CD4-positive, alpha-beta T cell treated with Interleukin-10 for 1 hour (primary cell): ENCODE measurements at regions not wholly inside any gene's neighbourhood (a gene's known extent, or its start where the extent isn't known, plus 50 kb on each side); places are given as distances from the start of the nearest gene placed in this dataset.
"Not testable (repeated sequence)": the region's sequence is repeated elsewhere in the genome, so short reads cannot be mapped to it uniquely, and the experiment has no call there.

ENCODE experiments used
- DNase-seq: peaks from one replicate; pipeline ENCODE4 v3.0.0-alpha.2; 2020

- DNase-seq, result no peak
Observed at GRCh38 chr6:164345327-164345726, 930.8 kb downstream of the QKI start.

- no peak for DNase-seq
Observed at GRCh38 chr6:164344801-164345291, 930.3 kb downstream of the QKI start.

GRCh38 chr6:164339442-164339841 lies 924.9 kb downstream of the QKI start:
- DNase-seq, result not testable (repeated sequence)

- DNase-seq, result no peak
Observed at GRCh38 chr6:164337925-164338397, 923.4 kb downstream of the QKI start.

GRCh38 chr6:164337024-164337924 lies 922.8 kb downstream of the QKI start:
- no peak for DNase-seq

GRCh38 chr6:164336455-164336854 lies 921.9 kb downstream of the QKI start:
- DNase-seq, result no peak

- DNase-seq, result no peak
Observed at GRCh38 chr6:164331026-164331425, 916.5 kb downstream of the QKI start.

- DNase-seq, result no peak
Observed at GRCh38 chr6:164325168-164325567, 910.6 kb downstream of the QKI start.

- no peak for DNase-seq
Observed at GRCh38 chr6:164322533-164322932, 908.0 kb downstream of the QKI start.

GRCh38 chr6:164321297-164321696 lies 906.8 kb downstream of the QKI start:
- DNase-seq, result no peak

GRCh38 chr6:164315376-164315775 lies 900.9 kb downstream of the QKI start:
- DNase-seq, result no peak

- no peak for DNase-seq
Observed at GRCh38 chr6:164308339-164308738, 893.8 kb downstream of the QKI start.

- no peak for DNase-seq
Observed at GRCh38 chr6:164303102-164303964, 888.8 kb downstream of the QKI start.

- no peak for DNase-seq
Observed at GRCh38 chr6:164296411-164296810, 881.9 kb downstream of the QKI start.

- DNase-seq, result no peak
Observed at GRCh38 chr6:164294047-164294784, 879.7 kb downstream of the QKI start.

GRCh38 chr6:164291224-164291623 lies 876.7 kb downstream of the QKI start:
- DNase-seq, result no peak

GRCh38 chr6:164290101-164290500 lies 875.6 kb downstream of the QKI start:
- DNase-seq, result no peak

- DNase-seq, result no peak
Observed at GRCh38 chr6:164286011-164286410, 871.5 kb downstream of the QKI start.

- no peak for DNase-seq
Observed at GRCh38 chr6:164283574-164283973, 869.1 kb downstream of the QKI start.

GRCh38 chr6:164276211-164276610 lies 861.7 kb downstream of the QKI start:
- no peak for DNase-seq

GRCh38 chr6:164275773-164276172 lies 861.3 kb downstream of the QKI start:
- no peak for DNase-seq

- DNase-seq, result no peak
Observed at GRCh38 chr6:164274493-164274892, 860.0 kb downstream of the QKI start.

- no peak for DNase-seq
Observed at GRCh38 chr6:164273491-164273890, 859.0 kb downstream of the QKI start.
